Muscle of back (tissue), 3 donors: ENCODE measurements at regions not wholly inside any gene's neighbourhood (a gene's known extent, or its start where the extent isn't known, plus 50 kb on each side); places are given as distances from the start of the nearest gene placed in this dataset.
"Not testable (repeated sequence)": the region's sequence is repeated elsewhere in the genome, so short reads cannot be mapped to it uniquely, and the experiment has no call there.

Experiments used
- DNase-seq, 3 donors: peaks; one replicate each; pipeline versions ENCODE4 v3.0.0 to v3.0.0-alpha.2; 2013

DNA sequence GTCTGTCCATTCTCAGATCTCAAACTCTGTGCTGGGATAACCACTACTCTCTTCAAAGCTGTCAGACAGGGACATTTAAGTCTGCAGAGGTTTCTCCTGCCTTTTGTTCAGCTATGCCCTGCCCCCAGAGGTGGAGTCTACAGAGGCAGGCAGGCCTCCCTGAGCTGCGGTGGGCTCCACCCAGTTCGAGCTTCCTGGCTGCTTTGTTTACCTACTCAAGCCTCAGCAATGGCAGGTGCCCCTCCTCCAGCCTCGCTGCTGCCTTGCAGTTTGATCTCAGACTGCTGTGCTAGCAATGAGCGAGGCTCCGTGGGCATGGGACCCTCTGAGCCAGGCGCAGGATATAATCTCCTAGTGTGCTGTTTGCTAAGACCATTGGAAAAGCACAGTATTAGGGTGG lies 53.1 kb upstream of the HUNK start:
- DNase-seq = not testable (repeated sequence)

DNA sequence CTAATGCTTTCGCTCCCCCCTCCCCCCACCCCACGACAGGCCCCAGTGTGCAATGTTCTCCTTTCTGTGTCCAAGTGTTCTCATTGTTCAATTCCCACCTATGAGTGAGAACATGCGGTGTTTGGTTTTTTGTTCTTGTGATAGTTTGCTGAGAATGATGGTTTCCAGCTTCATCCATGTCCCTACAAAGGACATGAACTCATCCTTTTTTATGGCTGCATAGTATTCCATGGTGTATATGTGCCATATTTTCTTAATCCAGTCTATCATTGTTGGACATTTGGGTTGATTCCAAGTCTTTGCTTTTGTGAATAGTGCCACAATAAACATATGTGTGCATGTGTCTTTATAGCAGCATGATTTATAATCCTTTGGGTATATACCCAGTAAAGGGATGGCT lies 58.5 kb upstream of the HUNK start:
- not testable (repeated sequence) for DNase-seq

DNA sequence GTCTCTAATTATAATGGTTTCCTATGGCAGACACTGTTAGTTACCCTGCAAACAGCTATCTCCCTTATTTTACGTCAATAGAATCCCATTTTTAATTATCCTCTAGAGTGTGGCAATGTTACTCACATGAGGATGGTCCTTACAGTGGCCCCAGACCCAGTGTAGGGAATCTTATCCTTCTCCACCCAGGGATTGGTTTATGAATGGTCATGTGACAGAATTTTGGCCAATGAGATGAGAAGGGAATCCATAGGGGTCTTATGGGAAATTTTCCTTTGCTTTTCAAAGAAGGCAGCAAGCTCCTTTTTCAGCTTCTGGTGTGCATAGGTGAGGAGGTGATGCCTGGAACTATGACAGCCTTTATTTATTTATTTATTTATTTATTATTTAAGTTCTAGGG lies 59.0 kb upstream of the HUNK start:
- DNase-seq = no peak

DNA sequence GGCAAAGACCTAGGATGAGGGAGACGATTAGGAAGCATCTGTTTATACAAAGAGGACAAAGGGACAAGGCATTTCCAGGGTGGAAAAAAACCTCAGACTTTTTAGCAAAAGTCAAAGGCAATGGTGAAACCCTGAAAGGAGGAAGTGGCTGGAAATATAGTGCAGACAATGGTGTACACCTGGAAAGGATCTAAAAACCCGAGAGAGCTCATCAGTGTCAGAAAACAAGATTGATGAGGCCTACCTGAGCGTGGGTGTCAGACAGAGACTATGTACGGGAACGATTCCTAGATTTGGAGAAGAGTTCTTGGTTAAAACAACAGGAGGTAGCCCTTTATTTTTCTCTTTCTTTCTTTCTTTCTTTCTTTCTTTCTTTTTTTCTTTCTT lies 68.8 kb upstream of the HUNK start:
- DNase-seq = peak in 1 of 3 donors; percentile 11

DNA sequence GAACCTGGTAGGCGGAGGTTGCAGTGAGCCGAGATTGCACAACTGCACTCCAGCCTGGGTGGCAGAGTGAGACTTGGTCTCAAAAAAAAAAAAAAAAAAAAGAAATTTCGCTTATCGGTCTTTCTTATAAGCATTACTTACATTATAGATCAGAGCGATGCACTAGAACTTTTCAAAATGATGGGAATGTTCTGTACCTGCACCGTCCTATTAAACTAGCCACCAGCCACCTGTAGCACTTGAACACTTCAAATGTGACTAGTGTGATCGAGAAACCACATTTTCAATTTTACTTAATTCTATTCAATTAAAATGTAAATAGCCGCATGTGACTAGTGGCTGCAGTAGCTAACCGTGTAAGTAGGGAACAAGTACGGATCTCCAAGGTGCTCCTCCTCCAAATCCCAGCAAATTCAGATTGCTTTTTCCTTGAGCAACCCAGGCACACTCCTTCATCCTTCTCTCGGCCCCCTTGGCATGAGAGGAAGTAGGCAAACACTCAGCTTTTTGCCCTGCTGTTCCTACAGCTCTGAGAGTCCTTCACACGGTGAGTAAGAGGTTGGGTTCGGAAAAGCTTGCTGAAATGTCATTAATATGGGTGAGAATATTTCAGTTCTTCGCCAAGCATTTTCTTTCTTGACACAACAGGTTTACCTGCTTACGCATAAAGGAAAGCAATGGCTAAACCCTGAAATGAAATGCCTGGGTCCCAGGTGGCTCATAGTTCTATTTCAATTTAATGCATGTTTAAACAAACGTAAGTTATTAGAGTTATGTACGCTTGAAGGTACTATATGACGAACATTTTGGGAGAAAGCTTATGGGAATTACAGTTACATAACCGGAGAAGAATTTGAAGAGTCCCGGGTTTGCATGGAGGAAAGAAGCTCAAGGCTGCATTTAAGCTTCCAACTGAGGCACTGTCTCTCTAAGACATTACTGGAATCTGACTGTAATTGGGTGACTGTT lies 69.5 kb upstream of the HUNK start:
- DNase-seq = peak in 1 of 3 donors; percentile 18

DNA sequence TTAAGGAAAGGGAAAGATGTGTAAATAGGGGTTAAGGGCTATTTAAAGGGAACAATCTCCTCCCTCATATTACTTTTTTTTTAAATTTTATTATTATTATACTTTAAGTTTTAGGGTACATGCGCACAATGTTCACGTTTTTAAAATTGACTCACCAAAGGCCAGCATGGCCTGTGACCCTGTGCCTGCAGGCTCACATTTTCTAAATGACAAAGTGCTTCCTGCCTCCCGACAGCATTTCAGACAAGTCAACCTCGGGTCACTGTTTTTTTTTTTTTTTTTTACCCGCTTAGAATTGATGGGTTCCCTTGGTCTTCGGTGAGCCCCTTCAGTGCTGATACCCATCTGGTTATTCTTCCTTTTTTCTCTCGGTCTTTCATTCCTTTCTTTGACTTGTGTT lies 70.4 kb upstream of the SCAF4 start:
- no peak for DNase-seq

DNA sequence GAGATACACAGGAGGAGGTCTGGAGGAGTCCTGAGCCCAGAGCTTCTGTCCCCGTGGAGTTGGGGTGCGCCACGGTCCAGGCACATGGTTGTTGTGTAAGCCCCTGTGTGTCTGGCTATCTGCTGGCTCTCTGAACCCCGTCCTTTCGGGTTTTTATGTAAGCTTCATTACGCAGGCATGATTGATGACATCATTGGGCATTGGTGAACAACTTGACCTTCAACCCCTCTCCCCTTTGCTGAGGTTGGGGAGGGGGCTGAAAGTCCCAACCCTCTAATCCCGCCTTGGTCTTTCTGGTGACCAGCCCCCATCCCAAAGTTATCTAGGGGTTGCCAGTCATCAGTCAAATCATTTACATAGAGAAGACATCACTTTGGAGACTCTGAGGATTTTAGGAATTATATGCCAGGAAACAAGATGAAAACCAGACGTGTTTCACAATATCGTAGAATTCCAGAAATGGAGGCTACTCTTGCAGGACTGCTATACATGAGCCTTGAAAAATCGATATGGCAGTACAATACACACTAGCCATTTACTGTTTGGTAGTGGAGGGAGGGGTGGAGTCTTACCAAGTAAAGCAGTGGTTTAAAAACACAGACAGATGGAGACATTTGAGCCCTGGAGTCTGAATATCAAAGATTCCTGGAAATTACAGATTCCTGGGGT lies 69.8 kb upstream of the SCAF4 start:
- DNase-seq = peak in 1 of 3 donors; percentile 22

DNA sequence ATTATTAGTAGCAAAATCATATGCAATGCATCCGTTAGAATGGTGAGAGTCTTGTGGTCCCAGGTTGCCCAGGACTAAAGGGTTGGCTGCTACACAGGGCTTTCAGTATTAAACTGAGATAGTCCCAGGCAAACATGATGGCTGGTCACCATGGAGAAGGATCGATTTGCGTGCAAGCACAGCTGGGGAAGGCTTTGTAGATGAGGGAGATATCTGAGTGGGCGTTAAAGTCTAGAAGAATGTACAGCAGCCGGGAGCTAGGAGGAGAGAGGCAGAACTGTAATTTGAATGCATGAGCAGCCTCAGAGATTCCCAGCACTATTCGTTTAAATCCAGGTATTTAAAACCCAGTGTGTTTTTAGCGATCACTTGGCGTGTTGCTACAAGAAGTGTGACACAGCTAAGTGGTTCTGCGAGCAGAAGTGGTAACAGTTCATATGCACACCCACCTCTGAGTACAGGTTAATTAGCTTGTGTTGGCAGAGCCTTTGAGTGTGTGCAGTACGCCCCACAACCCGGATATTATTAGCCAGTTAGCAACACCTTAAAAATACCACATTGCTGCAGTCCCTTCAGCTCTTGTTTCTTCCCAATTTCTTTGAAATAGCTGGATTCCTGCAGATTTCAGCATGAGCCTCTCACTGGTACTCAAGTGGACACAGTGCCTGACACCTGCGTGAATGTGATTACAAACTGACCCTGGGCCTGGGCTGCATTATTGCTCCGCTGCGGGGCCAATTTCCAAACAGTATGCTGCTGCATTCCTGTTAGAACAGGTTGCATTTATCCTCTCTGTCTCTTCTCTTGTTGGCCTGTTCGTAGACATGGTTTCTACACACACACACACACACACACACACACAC lies 67.2 kb upstream of the SCAF4 start:
- peak in 1 of 3 donors; percentile 28 for DNase-seq

DNA sequence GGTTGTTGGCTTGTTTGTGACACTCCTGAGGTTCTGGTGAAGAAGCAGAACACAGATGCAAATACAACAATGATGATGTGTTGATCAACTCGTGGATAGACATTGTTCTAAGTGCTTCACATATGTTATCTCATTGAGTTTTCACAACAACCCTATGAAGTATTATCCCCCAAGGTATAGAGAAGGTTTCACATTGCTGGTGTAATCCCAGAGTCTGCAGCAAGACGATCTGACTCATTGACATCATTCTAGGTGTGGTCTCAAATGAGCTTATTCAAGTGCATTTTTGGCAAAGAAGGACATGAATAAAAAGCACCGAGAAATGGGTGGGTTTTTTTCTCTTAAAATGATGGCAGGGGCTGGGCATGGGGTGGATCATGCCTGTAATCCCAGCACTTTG lies 64.1 kb upstream of the SCAF4 start:
- DNase-seq = peak in 1 of 3 donors; percentile 25

DNA sequence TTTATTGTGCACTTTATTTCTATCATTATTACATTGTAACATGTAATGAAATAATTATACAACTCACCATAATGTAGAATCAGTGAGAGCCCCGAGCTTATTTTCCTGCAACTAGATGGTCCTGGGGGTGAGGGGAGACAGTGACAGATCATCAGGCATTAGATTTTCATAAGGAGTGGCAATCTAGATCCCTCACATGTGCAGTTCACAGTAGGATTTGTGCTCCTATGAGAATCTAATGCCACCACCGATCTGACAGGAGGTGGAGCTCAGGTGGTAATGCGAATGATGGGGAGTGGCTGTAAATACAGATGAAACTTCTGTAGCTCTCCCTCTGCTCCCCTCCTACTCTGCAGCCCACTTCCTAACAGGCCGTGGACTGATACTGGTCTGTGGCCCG lies 58.5 kb upstream of the SCAF4 start:
- DNase-seq = not testable (repeated sequence)

DNA sequence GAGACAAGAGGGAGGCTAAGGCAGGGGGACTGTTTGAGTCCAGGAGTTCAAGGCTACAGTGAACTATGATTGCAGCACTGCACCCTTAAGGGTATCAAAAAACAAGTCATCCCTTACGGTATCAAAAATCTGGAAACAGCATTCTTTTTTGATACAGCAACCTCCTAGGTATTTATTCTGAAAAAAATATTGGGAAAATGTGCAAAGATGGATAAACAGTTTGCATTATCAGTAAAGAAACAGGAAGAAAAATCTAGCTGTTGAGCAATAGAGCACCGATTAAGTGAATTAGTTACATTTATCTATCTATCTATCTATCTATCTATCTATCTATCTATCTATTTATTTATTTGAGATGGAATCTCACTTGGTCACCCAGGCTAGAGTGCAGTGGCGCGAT lies 56.7 kb upstream of the SCAF4 start:
- DNase-seq = no peak

DNA sequence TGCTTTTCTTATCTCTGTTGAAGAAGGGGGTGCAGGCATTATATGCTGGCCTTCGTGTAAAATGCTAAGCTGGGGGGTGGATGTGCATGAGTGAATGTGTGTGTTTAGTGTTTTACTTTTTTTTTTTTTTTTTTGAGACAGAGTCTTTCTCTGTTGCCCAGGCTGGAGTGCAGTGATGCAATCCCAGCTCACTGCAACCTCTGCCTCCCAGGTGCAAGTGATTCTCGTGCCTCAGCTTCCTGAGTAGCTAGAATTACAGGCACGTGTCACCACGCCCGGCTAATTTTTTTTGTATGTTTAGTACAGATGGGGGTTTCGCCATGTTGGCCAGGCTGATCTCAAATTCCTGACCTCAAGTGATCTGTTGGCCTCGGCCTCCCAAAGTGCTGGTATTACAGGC lies 55.8 kb upstream of the SCAF4 start:
- not testable (repeated sequence) for DNase-seq

DNA sequence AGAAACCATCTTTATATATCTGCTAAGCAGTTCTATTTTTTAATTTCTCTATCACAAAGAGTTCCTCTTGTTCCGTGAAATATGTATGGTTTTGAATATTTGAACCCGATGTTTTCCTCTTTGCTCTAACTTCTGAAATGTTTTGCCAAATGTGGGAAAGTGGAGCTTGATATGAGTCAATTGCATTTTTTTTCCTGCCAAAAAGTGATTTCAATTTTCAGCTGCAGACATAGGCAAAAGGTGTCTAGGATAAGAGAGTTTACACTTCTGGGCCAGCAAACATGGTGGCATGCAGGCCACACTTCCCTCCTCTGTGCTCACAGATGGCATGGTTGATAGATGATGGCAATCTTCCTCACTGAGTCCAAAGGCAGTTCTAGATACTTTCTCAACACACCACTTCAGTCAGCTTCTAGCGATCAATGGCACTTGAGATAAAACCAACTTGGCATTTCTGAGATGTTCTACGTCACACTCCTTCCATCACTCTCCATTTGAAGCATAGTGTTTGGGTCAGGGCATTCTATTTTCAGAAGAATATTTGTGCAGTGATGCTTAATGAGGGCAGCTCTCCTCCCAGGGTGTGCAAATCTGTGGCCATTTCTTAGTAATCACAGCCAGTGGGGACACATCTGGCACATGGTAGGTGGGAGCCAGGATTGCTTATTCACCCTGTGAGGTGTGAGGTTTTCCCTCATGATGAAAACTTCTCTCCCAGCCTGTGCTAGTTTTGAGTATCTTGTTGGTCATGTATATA lies 54.4 kb upstream of the SCAF4 start:
- no peak for DNase-seq

DNA sequence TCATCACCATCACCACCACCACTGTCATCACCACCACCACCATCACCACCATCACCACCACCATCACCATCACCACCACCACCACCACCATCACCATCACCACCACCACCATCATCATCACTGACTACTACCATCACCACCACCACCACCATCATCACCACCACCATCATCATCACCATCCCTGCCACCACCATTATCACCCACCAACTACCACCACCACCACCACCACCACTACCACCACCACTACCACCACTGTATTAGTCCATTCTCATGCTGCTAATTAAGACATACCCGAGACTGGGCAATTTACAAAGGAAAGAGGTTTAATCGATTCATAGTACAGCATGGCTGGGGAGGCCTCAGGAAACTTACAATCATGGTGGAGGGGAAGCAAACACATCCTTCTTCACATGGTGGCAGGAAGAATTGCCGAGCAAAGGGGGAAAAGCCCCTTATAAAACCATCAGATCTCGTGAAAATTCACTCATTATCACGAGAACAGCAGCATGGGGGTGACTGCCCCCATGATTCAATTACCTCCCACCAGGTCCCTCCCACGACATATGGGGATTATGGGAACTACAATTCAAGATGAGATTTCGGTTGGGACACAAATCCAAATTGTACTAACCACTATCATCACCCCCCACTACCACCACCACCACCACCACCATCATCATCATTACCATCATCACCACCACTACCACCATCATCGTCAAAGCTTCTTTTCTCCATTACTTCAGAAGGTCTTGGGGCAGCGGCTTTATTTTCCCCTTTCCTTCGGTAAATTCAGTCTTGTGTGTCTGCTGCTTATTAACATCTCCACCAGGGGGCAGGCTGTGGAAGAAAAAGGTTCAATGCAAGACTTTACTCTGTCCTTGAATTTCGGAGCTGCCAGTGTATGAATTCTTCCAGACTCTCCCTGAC lies 53.6 kb upstream of the SCAF4 start:
- DNase-seq = peak; percentile 78 to 90 (median 85)

DNA sequence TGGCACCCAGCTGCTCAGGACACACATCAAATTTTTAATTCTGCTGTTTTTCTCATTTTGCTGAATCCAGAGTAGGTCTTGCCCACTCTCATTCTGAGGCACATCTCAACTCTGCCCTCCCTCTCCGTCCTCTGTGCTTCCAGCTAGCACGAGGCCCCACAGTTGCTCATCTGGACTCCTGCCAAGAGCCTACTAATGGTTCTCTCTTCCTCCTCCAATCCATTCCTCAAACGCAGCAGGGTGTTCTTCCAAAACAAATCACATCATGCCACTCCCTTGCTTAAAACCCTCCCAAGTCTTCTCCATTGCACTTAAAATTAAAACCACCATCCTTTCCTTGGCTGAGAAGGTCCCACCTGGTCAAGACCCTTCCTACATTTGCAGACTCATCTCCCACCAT lies 49.8 kb upstream of the SCAF4 start:
- peak; percentile 52 to 60 (median 52) for DNase-seq
